KBM-7 (cell line): ENCODE measurements at regions not wholly inside any gene's neighbourhood (a gene's known extent, or its start where the extent isn't known, plus 50 kb on each side); places are given as distances from the start of the nearest gene placed in this dataset.
"Not testable (repeated sequence)": the region's sequence is repeated elsewhere in the genome, so short reads cannot be mapped to it uniquely, and the experiment has no call there.

Experiments
- DNase-seq: peaks from one replicate; pipeline ENCODE4 v3.0.0-alpha.2; 2015
- in situ Hi-C: fragments of 300-500 bp; cut with MboI; formaldehyde crosslinking; loops from 2 replicates; pipeline ENCODE4 v1.14.3; 2020; ENCODE audit warnings: low sequenced_read_pairs, low pct_unique_long_range_greater_than_20kb, mixed read lengths

GRCh38 chr20:50446351-50447101 lies 63.7 kb upstream of the PTPN1 start:
- DNase-seq: no peak
- in situ Hi-C loops: no loop called here

DNA sequence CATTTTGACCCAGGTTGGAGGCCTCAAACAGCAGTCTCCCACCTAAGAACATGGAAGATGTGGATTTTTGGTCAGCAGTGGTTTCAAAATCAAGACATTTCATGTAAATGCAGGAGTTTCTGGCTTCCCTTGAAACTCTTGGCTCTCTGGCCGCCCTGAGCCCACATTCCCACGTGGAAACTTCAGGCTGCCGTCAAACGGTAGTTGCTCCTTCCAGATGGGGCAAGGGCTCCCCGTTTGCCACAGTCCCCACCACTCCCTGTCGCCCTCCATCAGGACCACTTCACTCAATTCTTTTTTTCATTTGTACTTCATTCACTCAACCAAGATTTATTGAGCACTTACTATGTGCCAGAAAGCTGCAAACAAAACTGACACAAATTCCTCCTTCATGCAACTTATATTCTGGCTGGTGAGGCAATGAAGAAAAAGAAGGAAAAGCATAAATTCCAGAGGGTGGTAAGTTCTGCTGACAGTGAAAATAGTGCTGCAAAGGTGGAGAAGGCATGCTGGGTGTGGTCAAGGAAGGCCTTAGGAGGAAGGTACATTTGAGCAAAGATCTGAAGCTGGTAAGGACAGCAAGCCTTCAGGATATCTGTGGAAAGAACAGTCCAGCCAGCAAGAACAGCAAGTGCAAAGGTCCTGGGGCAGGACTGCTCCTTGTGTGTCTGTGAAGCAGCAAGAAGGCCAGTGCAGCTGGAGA lies 62.9 kb upstream of the PTPN1 start:
- in situ Hi-C loops: no loop called here
- no peak for DNase-seq

DNA sequence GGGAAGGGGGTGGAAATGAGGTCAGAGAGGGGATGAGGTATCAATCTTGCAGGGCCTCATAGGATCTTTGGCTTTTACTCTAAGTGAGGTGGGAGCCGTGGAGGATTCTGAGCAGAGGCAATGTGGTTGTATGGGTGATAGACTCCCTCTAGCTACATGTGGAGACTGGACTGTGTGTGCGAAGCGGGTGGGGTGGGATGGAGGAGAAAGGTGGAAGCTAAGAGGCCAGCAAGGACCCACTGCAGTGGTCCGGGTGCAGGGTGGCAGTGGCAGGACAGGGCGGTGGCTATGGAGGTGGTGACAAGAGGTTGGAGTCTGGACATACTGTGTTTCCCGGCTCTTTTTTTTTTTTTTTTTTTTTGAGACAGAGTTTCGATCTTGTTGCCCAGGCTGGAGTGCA lies 62.4 kb upstream of the PTPN1 start:
- no peak for DNase-seq
- in situ Hi-C loops: no loop called here

- in situ Hi-C loops: not testable (repeated sequence)
These were observed 61.4 kb upstream of the PTPN1 start for GRCh38 chr20:50448625-50449403.

DNA sequence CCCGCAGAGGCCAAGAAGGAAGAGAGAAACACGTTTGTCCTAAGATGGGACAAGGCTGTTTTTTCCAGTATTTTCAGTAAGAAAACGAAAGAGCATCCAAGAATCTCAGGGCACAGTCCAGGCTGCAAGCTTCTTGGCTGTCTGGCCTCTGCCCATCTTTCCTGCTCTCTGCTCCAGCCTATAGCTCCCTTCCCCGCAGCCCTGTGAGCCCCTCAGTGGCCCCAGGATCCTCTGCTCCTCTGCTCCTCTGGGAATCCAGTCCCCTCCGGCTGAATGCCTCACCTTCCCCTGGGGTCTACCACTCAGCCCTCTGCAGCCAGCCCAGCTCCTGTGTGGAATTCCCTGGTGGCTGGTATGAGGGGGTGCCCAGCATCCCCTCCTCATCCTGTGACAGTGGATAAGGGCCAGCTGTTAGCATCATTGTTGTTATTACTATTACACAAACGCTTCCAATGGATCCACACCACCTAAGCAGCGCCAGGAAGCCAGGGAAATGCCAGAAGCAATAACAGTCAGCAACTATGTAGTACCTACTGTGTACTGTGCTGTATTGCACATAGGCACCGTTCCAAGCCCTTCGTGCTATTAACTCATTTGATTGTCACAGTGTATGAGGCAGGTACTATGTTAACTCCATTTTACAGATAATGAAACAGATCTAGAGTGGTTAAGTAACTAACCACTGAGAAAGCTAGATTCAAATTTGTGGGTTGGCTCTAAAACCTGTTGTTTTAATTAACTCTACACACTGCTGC lies 60.3 kb upstream of the PTPN1 start:
- DNase-seq: no peak
- in situ Hi-C loops: no loop called here

More at GRCh38 chr20:50448625-50449403, 61.4 kb upstream of the PTPN1 start:
- DNase-seq: not testable (repeated sequence)

- no peak for DNase-seq
- in situ Hi-C loops: no loop called here
These were observed 59.7 kb upstream of the PTPN1 start for GRCh38 chr20:50450493-50450826.

- in situ Hi-C loops: no loop called here
- DNase-seq: peak; percentile 90
These were observed 59.1 kb upstream of the PTPN1 start for GRCh38 chr20:50450881-50451752.

GRCh38 chr20:50451792-50452425 lies 58.3 kb upstream of the PTPN1 start:
- DNase-seq, in situ Hi-C loops: not testable (repeated sequence)

DNA sequence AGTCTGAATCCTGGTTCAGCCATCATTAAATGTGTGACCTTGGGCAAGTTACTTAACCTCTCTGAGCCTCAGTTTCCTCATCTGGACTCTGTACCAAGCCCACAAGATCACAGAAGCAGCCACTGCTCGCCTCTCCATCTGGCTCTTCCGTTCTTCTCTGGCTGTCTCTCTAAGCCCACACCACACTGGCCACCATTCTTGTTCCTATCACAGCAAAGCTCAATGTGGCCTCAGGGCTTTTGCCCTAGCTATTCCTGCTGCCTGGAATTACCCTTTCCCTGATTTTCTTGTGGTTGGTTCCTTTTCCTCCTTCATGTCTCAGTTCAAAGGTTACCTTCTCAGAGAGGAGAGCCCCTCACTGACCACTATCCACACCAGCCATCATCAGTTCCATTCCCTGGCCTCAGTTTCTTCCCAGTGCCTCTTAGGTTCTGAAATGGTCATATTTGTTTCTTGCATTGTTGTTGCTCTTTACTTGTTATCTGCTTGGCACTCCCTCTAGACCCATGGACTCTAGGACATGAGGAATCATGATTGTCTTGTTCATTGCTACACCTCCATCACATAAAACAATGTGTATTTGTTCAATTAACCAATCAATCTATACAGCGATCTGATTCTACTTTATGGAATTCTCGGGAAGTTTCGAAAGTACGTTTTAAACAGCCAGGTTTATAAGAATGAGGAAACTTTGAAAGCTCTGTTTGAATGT lies 56.5 kb upstream of the PTPN1 start:
- in situ Hi-C loops: no loop called here
- no peak for DNase-seq

DNA sequence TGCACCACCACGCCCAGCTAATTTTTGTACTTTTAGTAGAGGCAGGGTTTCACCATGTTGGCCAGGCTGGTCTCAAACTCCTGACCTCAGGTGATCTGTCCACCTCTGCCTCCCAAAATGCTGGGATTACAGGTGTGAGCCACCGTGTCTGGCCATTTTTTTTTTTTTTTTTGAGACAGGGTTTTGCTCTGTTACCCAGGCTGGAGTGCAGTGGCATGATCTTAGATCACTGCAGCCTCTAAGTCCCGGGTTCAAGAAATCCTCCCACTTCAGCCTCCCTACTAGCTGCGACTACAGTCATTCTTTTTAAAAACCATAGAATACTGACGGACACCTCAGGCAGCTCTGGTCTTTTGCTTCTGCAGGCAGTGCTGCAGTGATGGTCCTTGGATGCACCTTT lies 54.9 kb upstream of the PTPN1 start:
- DNase-seq, in situ Hi-C loops: not testable (repeated sequence)

DNA sequence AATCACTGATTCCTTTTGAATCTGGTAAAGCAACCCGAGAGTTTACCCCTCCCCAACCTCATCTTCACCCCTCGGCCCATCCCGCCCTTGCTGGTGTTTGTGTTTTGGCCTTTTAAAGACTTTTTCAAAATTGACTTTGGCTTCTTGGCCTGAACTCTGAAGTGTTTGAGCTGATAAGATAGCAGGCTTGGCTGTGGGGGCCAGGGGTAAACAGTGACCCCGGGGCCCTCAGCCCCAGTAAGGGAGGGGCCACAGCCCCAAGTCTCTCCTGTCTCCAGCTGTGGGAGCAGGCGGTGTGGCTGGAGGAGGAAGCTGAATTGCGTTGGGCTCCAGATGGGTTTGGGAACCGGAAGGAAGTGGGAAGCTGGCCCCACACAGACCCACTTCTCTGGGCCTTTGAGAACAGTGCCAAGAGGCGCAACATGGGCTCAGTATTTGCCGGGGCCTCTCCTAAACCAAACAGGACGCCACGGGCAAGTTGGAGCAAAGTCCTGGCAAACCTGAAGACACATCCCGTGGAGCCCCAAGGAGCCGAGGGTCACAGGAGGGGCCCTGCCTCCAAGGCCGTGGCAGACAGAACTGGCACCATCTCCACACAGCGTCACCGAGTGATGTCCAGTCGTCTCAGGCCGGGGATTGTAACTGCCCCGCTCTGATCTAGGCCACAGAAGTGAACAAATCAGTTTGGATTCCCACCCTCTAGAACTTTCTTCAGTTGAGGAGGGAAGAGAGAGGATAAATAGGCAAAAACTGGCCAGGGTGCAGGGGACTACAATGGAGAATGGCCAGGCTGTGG lies 54.3 kb upstream of the PTPN1 start:
- DNase-seq: peak; percentile 78
- in situ Hi-C loops: no loop called here

GRCh38 chr20:50456452-50457324 lies 53.5 kb upstream of the PTPN1 start:
- no peak for DNase-seq
- in situ Hi-C loops: no loop called here

DNA sequence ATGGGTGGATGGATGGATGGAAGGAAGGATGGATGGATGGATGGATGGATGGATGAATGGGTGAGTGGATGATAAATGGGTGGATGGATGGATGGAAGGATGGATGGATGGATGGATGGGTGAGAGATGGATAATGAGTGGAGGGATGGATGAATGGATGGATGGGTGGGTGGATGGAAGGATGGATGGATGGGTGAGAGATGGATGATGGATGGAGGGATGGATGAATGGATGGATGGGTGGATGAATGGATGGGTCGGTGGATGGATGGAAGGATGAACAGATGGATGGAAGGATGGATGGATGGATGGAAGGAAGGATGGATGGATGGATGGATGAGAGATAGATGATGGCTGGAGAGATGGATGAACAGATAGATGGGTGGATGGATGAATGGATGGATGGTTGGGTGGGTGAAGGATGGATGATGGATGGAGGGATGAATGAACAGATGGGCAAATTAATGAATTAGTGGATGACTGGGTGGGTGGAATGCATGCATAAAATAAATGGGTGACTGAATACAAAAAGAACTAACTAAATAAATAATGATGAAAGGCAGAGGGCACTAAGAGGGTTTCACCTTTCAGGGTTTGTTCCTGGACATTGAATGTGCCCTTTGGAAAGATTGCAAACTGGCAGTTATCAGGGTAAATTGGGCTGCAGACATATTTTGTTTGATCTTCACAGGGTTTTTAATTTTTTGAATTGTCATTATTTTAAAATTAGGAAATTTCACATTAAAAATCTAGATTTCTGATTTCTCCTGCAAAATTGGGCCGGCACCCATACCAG lies 50.9 kb upstream of the PTPN1 start:
- DNase-seq: no peak
- in situ Hi-C loops: no loop called here

DNA sequence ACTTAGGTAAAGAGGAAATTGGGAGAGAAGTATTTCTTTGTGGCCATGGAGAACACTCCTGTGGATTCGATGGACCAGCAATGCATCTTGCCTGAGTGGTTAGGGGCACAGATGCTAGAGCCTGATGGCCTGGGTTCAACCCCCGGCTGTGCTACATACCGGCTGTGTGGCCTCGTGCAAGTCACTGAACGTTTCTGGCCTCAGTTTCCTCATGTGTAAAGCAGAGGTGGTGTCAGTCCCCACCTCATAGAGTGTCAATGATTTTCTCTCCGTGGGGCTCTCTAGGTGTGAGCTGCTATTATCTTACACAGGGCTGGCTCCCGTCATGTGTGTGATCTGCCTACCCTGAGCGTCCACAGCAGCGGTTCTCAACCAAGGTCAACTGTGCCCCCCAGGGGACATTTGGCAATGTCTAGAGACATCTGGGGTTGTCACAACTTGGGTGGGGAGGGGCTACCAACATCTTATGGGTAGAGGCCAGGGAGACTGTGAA lies 50.0 kb upstream of the PTPN1 start:
- in situ Hi-C loops: loop anchor here (10.0 kb wide), 1 partner anchor 275 kb away; no protein-coding TSS in a partner anchor
- no peak for DNase-seq
